Activated T-helper 1 cell treated with anti-CD3 and anti-CD28 coated beads, Interleukin-12 subunit alpha, Interleukin-12 subunit beta, Interleukin-2, Interleukin-4 antibody, amounts not matched to agents 30 ng/mL and 10 ng/mL and 1 ng/mL, durations not matched to agents 14 hours and 24 hours and 36 hours (primary cell): ENCODE measurements at regions not wholly inside any gene's neighbourhood (a gene's known extent, or its start where the extent isn't known, plus 50 kb on each side); places are given as distances from the start of the nearest gene placed in this dataset.

ENCODE experiments used
- DNase-seq: peaks from one replicate; pipeline ENCODE4 v3.0.0; 2021; ENCODE audit warnings: low spot score
- H3K27ac Mint-ChIP-seq: one replicate; pipeline ENCODE4 v1.8.0; 2021; ENCODE audit warnings: mild to moderate bottlenecking, mixed read lengths
- H3K27me3 Mint-ChIP-seq: one replicate; pipeline ENCODE4 v1.8.0; 2022; ENCODE audit warnings: mild to moderate bottlenecking, moderate library complexity, mixed read lengths; ENCODE audit not compliant: insufficient read depth
- H3K36me3 Mint-ChIP-seq: one replicate; pipeline ENCODE4 v1.8.0; 2021; ENCODE audit warnings: low read depth, mixed read lengths
- H3K4me1 Mint-ChIP-seq: one replicate; pipeline ENCODE4 v1.8.0; 2021; ENCODE audit warnings: low read depth, mixed read lengths
- H3K4me3 Mint-ChIP-seq: one replicate; pipeline ENCODE4 v1.8.0; 2021; ENCODE audit warnings: mild to moderate bottlenecking, moderate library complexity, mixed read lengths
- H3K9me3 Mint-ChIP-seq: one replicate; pipeline ENCODE4 v1.8.0; 2021; ENCODE audit warnings: mixed read lengths
- intact Hi-C: fragments of 100-400 bp; cut with micrococcal nuclease; formaldehyde crosslinking; loops from one replicate; pipeline ENCODE4 v1.15.1; 2024

DNA sequence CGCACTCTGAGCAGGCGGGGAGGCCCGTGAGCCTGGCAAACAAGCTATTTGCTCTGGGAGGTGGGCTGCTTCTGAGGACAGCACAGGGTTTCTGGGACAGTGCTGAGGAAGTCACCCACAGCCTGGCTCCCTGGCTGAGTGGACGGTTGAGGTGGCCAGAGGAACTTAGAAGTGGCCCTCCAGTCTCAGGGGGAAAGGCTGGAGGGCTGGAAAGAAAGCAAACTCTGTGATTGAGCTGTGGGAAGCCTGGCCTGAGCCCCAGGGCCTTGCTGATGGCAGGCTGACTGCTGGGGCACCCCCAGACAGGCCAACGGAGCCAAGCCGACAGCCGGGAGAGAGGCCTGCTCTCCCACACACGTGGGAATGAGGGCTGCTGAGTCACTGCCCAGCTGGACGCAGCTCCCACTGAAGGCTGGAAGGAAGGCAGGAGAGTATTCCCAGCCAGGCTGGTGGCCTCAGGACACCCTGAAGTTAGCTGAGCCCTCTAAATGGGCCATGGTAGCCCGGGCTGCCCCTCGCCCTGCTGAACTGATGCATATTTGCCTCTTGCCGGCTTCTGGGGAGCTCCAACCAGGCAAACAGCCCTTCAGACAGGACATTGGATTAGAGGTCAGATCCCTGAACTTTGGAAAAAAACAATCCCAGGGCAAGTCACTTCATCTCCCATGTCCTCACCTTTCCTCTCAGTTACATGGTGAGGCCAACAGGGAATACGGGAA lies 98.0 kb upstream of the TLE3 start:
- Mint-ChIP-seq H3K27me3 (peaks cover 2% of the 10 kb centered on the region), H3K36me3 (no peaks in the 10 kb centered on the region), H3K4me1 (no peaks in the 10 kb centered on the region), H3K27ac (no peak overlapping the region), H3K4me3 (no peak overlapping the region), H3K9me3 (peaks cover 3% of the 10 kb centered on the region)
- intact Hi-C loops: no loop called here
- no peak for DNase-seq

DNA sequence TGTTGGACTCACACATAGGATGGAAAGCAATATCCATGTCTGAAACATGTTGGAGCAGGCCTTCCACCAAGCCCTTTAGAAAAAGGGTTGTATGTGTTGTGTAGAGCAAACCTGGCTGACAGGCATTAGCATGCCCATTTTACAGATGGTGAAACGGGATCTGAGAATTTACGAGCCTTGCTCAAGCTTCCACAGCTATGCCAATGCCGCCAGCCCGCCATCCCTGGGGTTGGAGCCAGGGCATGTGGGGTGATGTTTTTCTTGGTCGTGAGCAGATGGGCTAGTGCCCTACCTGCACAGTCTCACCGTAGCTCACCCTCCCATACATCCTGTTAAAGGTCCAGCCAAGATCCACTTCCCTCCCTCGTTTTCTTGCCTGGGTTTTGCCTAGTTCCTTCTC lies 97.5 kb upstream of the TLE3 start:
- DNase-seq: no peak
- H3K9me3 Mint-ChIP-seq: peaks cover 3% of the 10 kb centered on the region
- intact Hi-C loops: no loop called here
- H3K4me3 Mint-ChIP-seq: no peak overlapping the region
- H3K27me3 Mint-ChIP-seq: peaks cover 2% of the 10 kb centered on the region
- H3K4me1 Mint-ChIP-seq: no peaks in the 10 kb centered on the region
- no peaks in the 10 kb centered on the region for H3K36me3 Mint-ChIP-seq
- H3K27ac Mint-ChIP-seq: no peak overlapping the region

DNA sequence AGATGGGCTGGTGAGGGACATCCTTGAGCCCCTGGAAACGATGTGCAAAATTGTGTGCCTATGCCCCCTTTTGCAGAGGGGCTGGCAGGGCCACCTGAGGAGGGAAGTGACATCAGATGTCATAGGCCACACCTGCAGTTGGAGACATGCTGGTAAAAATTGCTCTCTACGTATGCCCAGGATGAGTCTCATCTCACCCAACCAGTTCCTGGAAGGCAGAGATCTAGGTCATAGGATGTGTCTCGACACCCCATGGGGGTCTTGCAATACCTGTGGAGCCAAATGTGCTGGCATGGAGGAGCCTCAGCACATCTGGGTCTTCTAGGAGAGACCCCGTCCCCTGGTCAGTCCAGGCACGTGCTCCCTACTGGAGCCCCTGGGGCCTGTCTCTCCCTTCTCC lies 96.5 kb upstream of the TLE3 start:
- no peak overlapping the region for H3K4me3 Mint-ChIP-seq

DNA sequence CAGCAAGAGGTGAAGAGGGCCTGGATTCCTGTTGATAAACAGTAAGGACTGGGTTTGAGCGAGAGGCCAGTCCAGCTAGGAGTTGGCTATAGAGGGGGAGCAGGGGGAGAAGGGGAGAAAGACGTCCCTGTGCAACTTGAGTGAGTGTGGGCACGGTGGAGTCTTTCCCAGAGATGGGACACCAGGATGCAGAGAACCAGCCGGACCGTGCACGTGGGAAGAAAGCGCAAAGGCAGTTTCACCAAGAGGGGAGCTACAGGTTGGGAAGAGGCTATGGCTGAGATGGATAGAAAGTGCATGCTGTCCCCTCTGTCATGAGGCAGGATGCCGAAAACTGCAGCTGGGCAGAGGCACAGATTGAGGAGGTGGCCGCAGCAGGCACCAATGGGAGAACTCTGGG lies 96.0 kb upstream of the TLE3 start:
- intact Hi-C loops: no loop called here
- Mint-ChIP-seq H3K9me3 (peaks cover 3% of the 10 kb centered on the region), H3K27me3 (peaks cover 2% of the 10 kb centered on the region)

More for the DNA sequence above, 96.5 kb upstream of the TLE3 start:
- no peaks in the 10 kb centered on the region for H3K4me1 Mint-ChIP-seq
- H3K27me3 Mint-ChIP-seq: peaks cover 2% of the 10 kb centered on the region
- H3K9me3 Mint-ChIP-seq: peaks cover 3% of the 10 kb centered on the region
- DNase-seq: no peak
- H3K27ac Mint-ChIP-seq: no peak overlapping the region
- intact Hi-C loops: no loop called here
- no peaks in the 10 kb centered on the region for H3K36me3 Mint-ChIP-seq

DNA sequence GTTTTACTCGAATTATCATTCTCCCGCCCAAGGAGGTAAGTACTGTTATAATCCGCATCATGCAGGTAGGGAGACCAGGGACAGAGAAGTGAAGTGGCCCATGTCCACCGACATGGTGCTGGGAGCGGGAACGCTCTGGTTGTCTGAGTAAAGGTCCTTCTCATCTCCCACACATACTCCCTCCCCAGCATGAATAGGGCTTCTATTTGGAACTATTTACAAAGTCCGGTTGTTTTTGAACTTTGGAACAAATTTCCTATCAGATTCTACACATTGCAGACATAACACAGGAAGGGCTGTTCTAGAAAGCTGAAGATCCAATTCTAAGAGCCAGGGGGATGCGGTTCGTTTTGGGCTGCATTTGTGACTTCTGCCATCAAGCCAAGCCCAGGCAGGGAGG lies 94.8 kb upstream of the TLE3 start:
- Mint-ChIP-seq H3K36me3 (no peaks in the 10 kb centered on the region), H3K4me1 (no peaks in the 10 kb centered on the region)

More for the DNA sequence above, 96.0 kb upstream of the TLE3 start:
- DNase-seq: no peak
- H3K4me3 Mint-ChIP-seq: no peak overlapping the region
- H3K36me3 Mint-ChIP-seq: no peaks in the 10 kb centered on the region
- no peak overlapping the region for H3K27ac Mint-ChIP-seq
- no peaks in the 10 kb centered on the region for H3K4me1 Mint-ChIP-seq

DNA sequence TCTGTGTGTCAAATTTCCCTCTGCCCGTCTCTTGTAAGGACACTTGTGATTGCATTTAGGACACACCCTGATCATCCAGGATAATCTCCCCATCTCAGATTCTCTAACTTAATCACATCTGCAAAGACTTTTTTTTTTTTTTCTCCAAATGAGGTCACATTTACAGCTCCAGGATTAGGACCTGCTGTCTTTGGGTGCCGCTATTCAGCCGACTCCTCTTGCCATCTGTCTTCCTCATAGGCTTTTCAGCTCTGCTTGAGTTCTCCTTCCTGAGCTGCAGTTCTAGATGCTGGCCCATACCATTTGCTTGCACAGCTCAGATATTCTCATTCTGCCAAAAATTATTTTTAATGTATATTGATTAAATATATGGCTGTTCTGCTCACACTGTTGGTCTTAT lies 94.3 kb upstream of the TLE3 start:
- Mint-ChIP-seq H3K9me3 (peaks cover 3% of the 10 kb centered on the region), H3K27ac (no peak overlapping the region), H3K4me1 (no peaks in the 10 kb centered on the region), H3K27me3 (peaks cover 2% of the 10 kb centered on the region), H3K36me3 (no peaks in the 10 kb centered on the region), H3K4me3 (no peak overlapping the region)
- no peak for DNase-seq
- intact Hi-C loops: no loop called here

More for the DNA sequence above, 94.8 kb upstream of the TLE3 start:
- peaks cover 3% of the 10 kb centered on the region for H3K9me3 Mint-ChIP-seq
- peaks cover 2% of the 10 kb centered on the region for H3K27me3 Mint-ChIP-seq
- intact Hi-C loops: no loop called here
- no peak for DNase-seq
- no peak overlapping the region for H3K27ac Mint-ChIP-seq
- no peak overlapping the region for H3K4me3 Mint-ChIP-seq

DNA sequence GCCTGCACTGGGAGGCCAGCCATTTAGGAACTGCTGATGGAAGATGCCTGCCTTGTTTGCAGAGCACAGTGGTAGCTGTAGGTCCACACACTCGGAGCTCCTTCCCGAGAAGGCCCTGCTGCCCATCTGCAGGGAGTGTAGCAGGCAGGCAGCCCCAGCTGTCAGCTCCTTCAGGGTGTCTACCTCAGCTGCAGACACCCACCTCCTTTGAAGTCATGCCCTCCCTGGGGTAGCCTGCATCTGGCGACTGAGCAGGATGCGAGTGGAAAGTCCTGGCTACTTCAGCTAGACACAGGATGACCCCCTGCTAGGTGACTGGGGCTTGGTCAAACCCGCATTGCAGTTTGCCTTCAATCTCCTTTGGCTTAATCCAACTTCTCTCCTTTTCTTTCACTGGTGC lies 93.2 kb upstream of the TLE3 start:
- intact Hi-C loops: no loop called here
- no peak overlapping the region for H3K4me3 Mint-ChIP-seq
- peaks cover 2% of the 10 kb centered on the region for H3K27me3 Mint-ChIP-seq
- DNase-seq: no peak
- H3K9me3 Mint-ChIP-seq: peaks cover 3% of the 10 kb centered on the region
- H3K4me1 Mint-ChIP-seq: no peaks in the 10 kb centered on the region
- no peak overlapping the region for H3K27ac Mint-ChIP-seq
- no peaks in the 10 kb centered on the region for H3K36me3 Mint-ChIP-seq

DNA sequence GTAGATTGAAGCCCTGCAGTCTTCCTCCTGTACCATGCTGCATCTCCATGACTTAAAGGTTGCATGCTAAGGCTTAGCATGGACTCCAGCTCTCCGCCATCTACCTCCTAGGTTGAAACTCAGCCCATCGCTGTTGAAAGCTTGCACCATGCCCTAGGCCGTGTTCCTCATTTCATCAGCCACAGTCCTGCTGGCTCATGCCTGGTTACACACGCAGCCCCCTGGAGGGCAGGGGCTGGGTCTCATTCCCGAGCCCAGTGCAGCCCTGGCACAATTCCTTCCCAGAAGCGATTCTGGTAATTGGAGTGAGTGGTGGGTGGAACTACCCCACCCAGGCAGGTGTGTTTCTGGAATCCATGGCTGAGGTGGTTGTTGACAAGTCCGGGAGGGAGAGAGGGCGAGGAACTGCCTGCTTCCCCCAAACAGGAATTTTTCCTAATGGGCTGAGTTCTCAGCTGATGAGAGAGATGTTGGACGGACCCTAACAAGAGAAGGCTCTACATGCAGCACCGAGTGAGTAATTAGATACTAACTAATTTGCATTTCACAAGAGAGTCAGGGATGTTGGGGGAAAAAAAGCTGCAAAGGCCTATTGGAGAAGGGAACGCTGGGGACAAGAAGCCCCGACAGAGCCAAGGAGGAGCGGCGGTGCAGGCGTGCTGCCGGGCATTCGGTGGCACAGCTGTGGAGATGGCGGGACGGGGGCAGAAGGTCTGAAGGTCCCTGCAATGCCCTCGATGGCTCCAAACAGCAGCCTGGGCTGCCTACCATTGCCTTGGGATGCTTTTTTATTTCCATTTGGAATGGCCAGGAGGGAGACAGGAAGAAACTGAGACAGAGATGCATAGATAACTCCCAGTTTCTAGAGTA lies 92.3 kb upstream of the TLE3 start:
- no peak overlapping the region for H3K27ac Mint-ChIP-seq
- no peak for DNase-seq
- peaks cover 2% of the 10 kb centered on the region for H3K27me3 Mint-ChIP-seq
- no peaks in the 10 kb centered on the region for H3K36me3 Mint-ChIP-seq
- no peaks in the 10 kb centered on the region for H3K4me1 Mint-ChIP-seq
- no peak overlapping the region for H3K4me3 Mint-ChIP-seq
- peaks cover 3% of the 10 kb centered on the region for H3K9me3 Mint-ChIP-seq
- intact Hi-C loops: no loop called here

DNA sequence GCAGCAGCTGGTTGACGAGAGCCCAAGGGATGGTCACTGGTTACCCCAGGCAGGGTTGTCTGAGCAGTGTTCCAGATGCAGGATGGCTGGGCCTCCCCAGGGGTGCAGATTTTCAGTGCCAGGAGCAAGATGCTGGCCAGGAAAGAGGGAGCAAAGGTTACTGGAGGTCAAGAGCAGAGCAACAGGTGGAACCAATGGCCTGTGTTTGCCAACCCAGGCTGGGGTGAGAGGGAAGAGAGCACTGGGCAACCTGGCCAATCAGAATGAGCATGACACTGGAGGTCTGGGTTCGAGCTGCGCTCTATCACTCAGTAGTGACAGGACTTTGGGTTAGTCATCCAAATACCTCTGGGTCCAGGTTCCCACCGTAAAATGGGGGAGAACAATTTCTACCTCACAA lies 90.6 kb upstream of the TLE3 start:
- intact Hi-C loops: no loop called here
- H3K4me1 Mint-ChIP-seq: no peaks in the 10 kb centered on the region
- H3K36me3 Mint-ChIP-seq: no peaks in the 10 kb centered on the region
- peaks cover under 1% of the 10 kb centered on the region for H3K27me3 Mint-ChIP-seq
- no peak overlapping the region for H3K4me3 Mint-ChIP-seq
- DNase-seq: no peak
- peaks cover 3% of the 10 kb centered on the region for H3K9me3 Mint-ChIP-seq
- H3K27ac Mint-ChIP-seq: no peak overlapping the region

DNA sequence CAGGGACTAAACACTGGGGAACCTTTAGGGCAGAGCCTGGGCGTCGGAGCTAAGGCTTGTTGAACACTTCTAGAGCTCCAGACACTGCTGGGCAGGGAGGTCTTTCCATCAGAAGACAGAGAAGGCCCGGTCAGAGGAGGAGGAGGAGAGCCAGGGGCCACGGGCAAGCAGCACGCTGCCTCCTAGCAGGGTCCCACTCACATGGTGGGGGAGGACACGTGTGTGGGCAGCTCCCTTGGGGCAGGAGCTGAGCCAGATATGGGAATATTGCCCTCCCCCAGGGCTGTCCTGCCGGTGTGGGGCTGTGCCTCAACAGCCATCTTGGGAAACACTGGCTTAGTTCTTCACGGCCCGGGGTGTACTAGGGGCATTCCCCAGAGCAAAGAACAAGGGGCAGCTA lies 89.6 kb upstream of the TLE3 start:
- no peak for DNase-seq
- Mint-ChIP-seq H3K27ac (no peak overlapping the region), H3K4me3 (no peak overlapping the region), H3K9me3 (peaks cover 3% of the 10 kb centered on the region), H3K36me3 (no peaks in the 10 kb centered on the region), H3K4me1 (no peaks in the 10 kb centered on the region), H3K27me3 (peaks cover 2% of the 10 kb centered on the region)
- intact Hi-C loops: no loop called here

DNA sequence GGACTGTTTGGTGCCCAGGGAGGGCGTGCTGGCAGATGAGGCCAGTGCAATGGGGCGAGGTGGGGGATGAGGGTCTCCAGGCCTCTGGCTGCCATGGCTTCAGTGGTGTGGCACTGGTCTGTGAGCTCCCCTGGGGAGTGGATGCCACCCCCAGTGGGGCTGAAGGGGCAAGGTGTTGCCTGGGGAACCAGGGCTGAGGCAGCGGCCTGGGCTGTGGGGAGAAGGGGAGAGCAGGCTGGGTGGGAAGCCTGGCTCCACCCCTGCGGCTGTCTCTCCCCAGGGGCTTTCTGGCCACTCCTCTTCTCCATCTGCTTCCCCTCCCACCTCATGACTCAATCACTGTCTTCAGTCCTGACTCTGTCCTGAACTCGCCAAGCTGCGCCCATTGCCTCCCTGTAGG lies 88.4 kb upstream of the TLE3 start:
- Mint-ChIP-seq H3K27me3 (peaks cover 8% of the 10 kb centered on the region), H3K36me3 (no peaks in the 10 kb centered on the region), H3K4me1 (no peaks in the 10 kb centered on the region), H3K4me3 (no peak overlapping the region), H3K27ac (no peak overlapping the region), H3K9me3 (no peaks in the 10 kb centered on the region)
- intact Hi-C loops: no loop called here
- no peak for DNase-seq

DNA sequence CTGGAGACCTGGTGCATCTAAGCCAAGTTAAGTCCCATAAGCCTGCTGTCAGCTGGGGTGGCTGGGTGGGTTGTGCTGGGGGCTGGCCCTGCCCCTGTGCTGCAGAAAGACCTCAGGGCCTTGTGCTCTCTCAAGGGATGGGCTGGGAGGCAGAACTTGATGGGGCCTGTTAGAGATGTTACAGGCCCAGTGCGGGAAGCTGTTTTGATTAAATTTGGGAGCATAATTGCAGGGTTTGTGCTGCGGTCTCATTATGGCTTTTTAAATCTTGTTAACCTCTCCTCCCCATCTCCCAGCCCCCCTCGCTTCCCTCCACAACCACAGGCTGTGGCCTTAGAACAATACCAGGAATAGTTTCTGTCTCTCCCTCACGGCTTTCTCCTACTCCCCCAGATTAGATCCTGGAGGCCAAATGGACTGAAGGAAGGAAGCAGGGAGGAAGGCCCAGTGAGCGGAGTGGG lies 87.6 kb upstream of the TLE3 start:
- Mint-ChIP-seq H3K27me3 (peaks cover 11% of the 10 kb centered on the region), H3K4me3 (no peak overlapping the region), H3K27ac (no peak overlapping the region), H3K9me3 (no peaks in the 10 kb centered on the region), H3K4me1 (no peaks in the 10 kb centered on the region), H3K36me3 (no peaks in the 10 kb centered on the region)
- no peak for DNase-seq
- intact Hi-C loops: no loop called here

DNA sequence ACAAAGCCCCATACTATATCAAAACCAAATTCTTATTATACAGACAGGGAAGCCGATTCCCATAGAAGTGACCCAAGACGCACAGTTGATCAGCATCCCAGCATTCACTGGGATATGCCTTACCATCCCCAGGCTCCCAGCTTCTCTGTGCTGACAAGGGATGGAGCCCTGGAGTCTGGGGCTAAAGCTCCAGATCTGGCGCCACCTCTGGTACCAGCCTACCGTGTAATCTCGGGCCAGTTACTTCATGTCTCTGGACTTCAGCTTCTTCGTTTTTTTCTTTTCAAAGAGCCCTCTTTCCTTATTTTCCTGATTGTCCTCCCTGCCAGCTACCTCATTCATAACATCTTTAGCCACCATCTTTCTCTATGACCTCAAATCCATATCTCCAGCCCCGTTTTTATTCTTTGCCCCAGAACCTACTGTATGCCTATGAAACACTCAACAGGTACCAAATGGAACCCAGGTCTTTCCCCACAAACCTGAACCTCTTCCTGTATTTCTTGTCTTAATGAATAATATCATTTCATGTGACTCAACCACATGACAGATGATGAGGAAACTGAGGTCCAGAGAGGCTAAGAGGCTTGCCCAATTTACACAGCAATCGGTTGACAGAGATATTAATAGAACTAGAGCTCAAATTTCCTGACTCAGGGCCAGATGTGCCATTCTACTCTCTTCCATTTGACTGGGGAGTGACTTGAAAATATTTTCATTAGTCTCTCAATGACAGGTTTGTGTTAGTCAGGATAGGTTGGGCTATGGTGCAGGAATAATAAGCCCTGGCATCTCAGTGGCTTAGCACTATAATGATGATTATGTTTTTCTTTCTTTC lies 85.4 kb upstream of the TLE3 start:
- intact Hi-C loops: no loop called here
- Mint-ChIP-seq H3K27ac (no peak overlapping the region), H3K36me3 (no peaks in the 10 kb centered on the region), H3K4me1 (no peaks in the 10 kb centered on the region), H3K4me3 (no peak overlapping the region), H3K27me3 (peaks cover 21% of the 10 kb centered on the region), H3K9me3 (no peaks in the 10 kb centered on the region)
- no peak for DNase-seq
